ENCODE measurements at regions not wholly inside any gene's neighbourhood (a gene's known extent, or its start where the extent isn't known, plus 50 kb on each side); places are given as distances from the start of the nearest gene placed in this dataset.

DNA sequence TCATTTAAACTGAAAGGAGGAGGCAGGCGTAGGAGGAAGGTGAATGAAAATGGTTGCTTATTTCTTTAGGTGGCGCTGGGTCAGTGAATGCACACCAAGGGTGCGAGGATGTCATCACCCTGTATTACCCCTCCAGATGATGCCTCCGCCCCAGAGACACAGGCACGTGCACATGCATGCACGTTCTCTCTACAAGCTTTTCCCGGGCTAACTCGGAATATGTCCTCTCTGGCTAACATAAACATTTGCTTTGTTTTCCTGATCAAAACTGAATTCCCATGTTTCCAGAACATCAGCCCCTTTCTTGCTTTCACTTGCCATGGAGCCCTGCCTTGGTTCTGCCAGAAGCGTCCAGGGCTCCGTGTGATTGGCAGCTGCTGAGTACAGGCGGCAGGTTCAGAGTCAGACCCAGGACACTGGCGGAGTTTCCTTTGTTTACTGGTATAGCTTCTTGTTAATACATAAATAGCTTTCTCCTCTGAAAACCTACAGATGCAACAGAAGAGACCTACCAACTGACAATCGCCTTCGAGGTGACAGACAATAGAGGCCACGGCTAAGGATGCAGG is 131.2 kb upstream of the RPS6KA2 start:
- Mint-ChIP-seq H3K27ac (no peak overlapping the region), H3K36me3 (no peaks in the 10 kb centered on the region), H3K4me3 (peak overlapping the region in 1 of 2 donors; percentile 51), H3K27me3 (ENCODE audit: low read depth in 3 of 3) (peaks cover 16 to 28% (median 17%) of the 10 kb centered on the region in 3 donors), H3K4me1 (peaks cover 8% of the 10 kb centered on the region), H3K9me3 (peaks cover 0 to 3% (median 0%) of the 10 kb centered on the region in 7 donors)
- H3K9me3 ChIP-seq (replicated peaks in 1 of 2; ENCODE audit: control insufficient read depth in 1 of 2, insufficient read depth in 1 of 2, low read length in 2 of 2): no peaks in the 10 kb centered on the region
- no peak overlapping the region for H3K9ac ChIP-seq (ENCODE audit: insufficient read depth, low read length, poor library complexity, severe bottlenecking)
- 93% methylated on average over 7 of the region's 15 CpGs for WGBS (ENCODE audit: insufficient coverage)
- intact Hi-C loops (cut with micrococcal nuclease): no loop called here
- H3K4me1 ChIP-seq (ENCODE audit: control insufficient read depth in 1 of 2, insufficient read depth in 2 of 2, low read length in 2 of 2): no peaks in the 10 kb centered on the region
- H2AFZ ChIP-seq (ENCODE audit: insufficient read depth, low read depth, low read length, poor library complexity, severe bottlenecking): no peak overlapping the region
- H3K79me2 ChIP-seq (ENCODE audit: insufficient read depth, low read length): no peaks in the 10 kb centered on the region
- DNase-seq: no peak
- H3K36me3 ChIP-seq (replicated peaks in 1 of 2; ENCODE audit: control insufficient read depth in 1 of 2, insufficient read depth in 2 of 2, low read length in 2 of 2): no peaks in the 10 kb centered on the region
- no peak for TF ChIP-seq CTCF (IDR thresholded peaks at IDR 0.05)
- H3K27ac ChIP-seq (ENCODE audit: low read depth in 1 of 2, low read length in 2 of 2): no peak overlapping the region
- H3K4me2 ChIP-seq (replicated peaks; ENCODE audit: extremely low read depth, low read length, poor library complexity, severe bottlenecking): no peak overlapping the region
- no peaks in the 10 kb centered on the region for H4K20me1 ChIP-seq (ENCODE audit: insufficient read depth, low read length)
- peaks cover 0 to 7% of the 10 kb centered on the region in 2 donors for H3K27me3 ChIP-seq (ENCODE audit: control insufficient read depth in 2 of 2, insufficient read depth in 2 of 2, low read length in 2 of 2)
- no peak overlapping the region for H3K4me3 ChIP-seq (replicated peaks in 1 of 3; ENCODE audit: low read depth in 2 of 3, low read length in 3 of 3)

- Mint-ChIP-seq H3K36me3 (no peaks in the 10 kb centered on the region), H3K27ac (no peak overlapping the region), H3K9me3 (peaks cover 0 to 3% (median 0%) of the 10 kb centered on the region in 7 donors), H3K4me3 (peak overlapping the region in 1 of 2 donors; percentile 51), H3K4me1 (peaks cover 8% of the 10 kb centered on the region), H3K27me3 (ENCODE audit: low read depth in 3 of 3) (peaks cover 16 to 30% (median 17%) of the 10 kb centered on the region in 3 donors)
- no peak overlapping the region for H3K4me2 ChIP-seq (replicated peaks; ENCODE audit: extremely low read depth, low read length, poor library complexity, severe bottlenecking)
- H3K4me3 ChIP-seq (replicated peaks in 1 of 3; ENCODE audit: low read depth in 2 of 3, low read length in 3 of 3): no peak overlapping the region
- H3K4me1 ChIP-seq (ENCODE audit: control insufficient read depth in 1 of 2, insufficient read depth in 2 of 2, low read length in 2 of 2): no peaks in the 10 kb centered on the region
- peaks cover 0 to 7% of the 10 kb centered on the region in 2 donors for H3K27me3 ChIP-seq (ENCODE audit: control insufficient read depth in 2 of 2, insufficient read depth in 2 of 2, low read length in 2 of 2)
- no peaks in the 10 kb centered on the region for H4K20me1 ChIP-seq (ENCODE audit: insufficient read depth, low read length)
- TF ChIP-seq CTCF (IDR thresholded peaks at IDR 0.05): no peak
- H3K36me3 ChIP-seq (replicated peaks in 1 of 2; ENCODE audit: control insufficient read depth in 1 of 2, insufficient read depth in 2 of 2, low read length in 2 of 2): no peaks in the 10 kb centered on the region
- no peak overlapping the region for H3K27ac ChIP-seq (ENCODE audit: low read depth in 1 of 2, low read length in 2 of 2)
- intact Hi-C loops (cut with micrococcal nuclease): no loop called here
- H3K9me3 ChIP-seq (replicated peaks in 1 of 2; ENCODE audit: control insufficient read depth in 1 of 2, insufficient read depth in 1 of 2, low read length in 2 of 2): no peaks in the 10 kb centered on the region
- no peaks in the 10 kb centered on the region for H3K79me2 ChIP-seq (ENCODE audit: insufficient read depth, low read length)
- no peak overlapping the region for H2AFZ ChIP-seq (ENCODE audit: insufficient read depth, low read depth, low read length, poor library complexity, severe bottlenecking)
- 33% methylated on average over 17 of the region's 24 CpGs for WGBS (ENCODE audit: insufficient coverage)
- H3K9ac ChIP-seq (ENCODE audit: insufficient read depth, low read length, poor library complexity, severe bottlenecking): no peak overlapping the region
- no peak for DNase-seq
These were observed 130.4 kb upstream of the RPS6KA2 start for GRCh38 chr6:166757232-166758135.
